Stimulated activated naive B cell treated with anti-CD40 and anti-IgM and Interleukin-4, amounts not matched to agents 10 μg/mL and 1 μg/mL and 100 μg/mL, for 72 hours (primary cell): ENCODE measurements at regions not wholly inside any gene's neighbourhood (a gene's known extent, or its start where the extent isn't known, plus 50 kb on each side); places are given as distances from the start of the nearest gene placed in this dataset.

Experiments used
- ATAC-seq, 2 donors: fragments of 150-1000 bp; cut with Tn5 transposase; replicated peaks; 2 replicates each; pipeline ENCODE4 v1.10.0; 2021; ENCODE audit warnings: moderate library complexity in 1 of 2
- DNase-seq: peaks from one replicate; pipeline ENCODE4 v3.0.0; 2021
- H3K27ac Mint-ChIP-seq: one replicate; pipeline ENCODE4 v1.8.0; 2022; ENCODE audit warnings: mild to moderate bottlenecking, mixed read lengths
- H3K27me3 Mint-ChIP-seq, 2 donors: one replicate each; pipeline ENCODE4 v1.8.0; 2022; ENCODE audit warnings: mixed read lengths in 2 of 2
- H3K36me3 Mint-ChIP-seq, 2 donors: one replicate each; pipeline ENCODE4 v1.8.0; 2022; ENCODE audit warnings: mixed read lengths in 2 of 2, mild to moderate bottlenecking in 1 of 2
- H3K4me1 Mint-ChIP-seq, 2 donors: one replicate each; pipeline ENCODE4 v1.8.0; 2022; ENCODE audit warnings: mixed read lengths in 2 of 2, mild to moderate bottlenecking in 1 of 2
- H3K4me3 Mint-ChIP-seq, 2 donors: one replicate each; pipeline ENCODE4 v1.8.0; 2022; ENCODE audit warnings: mild to moderate bottlenecking in 2 of 2, mixed read lengths in 2 of 2, moderate library complexity in 1 of 2
- H3K9me3 Mint-ChIP-seq, 2 donors: one replicate each; pipeline ENCODE4 v1.8.0; 2022; ENCODE audit warnings: mixed read lengths in 2 of 2, mild to moderate bottlenecking in 1 of 2

DNA sequence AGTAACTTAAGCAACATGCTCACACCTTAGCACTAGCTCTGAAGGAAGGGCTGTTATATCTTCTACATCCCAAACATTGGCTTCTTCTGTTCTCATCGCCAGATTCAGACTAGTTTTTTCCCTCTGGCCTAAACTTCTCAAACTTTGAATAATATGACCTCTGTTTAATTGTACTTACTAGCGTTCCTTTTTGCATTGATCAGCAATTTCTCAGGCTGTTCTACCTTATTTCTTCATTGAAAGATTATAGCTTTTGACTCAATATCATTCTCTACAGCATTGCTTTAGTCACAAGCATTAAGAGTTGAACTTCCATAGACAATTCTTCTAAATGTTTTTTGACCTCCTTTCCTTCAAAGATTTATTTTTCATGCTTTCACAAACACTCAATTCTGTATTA is 659.2 kb downstream of the PCDH7 start:
- Mint-ChIP-seq H3K36me3 (no peaks in the 10 kb centered on the region), H3K27me3 (no peaks in the 10 kb centered on the region), H3K4me1 (no peaks in the 10 kb centered on the region), H3K27ac (no peak overlapping the region), H3K9me3 (no peaks in the 10 kb centered on the region), H3K4me3 (no peak overlapping the region)
- ATAC-seq (no peak), DNase-seq (no peak)

DNA sequence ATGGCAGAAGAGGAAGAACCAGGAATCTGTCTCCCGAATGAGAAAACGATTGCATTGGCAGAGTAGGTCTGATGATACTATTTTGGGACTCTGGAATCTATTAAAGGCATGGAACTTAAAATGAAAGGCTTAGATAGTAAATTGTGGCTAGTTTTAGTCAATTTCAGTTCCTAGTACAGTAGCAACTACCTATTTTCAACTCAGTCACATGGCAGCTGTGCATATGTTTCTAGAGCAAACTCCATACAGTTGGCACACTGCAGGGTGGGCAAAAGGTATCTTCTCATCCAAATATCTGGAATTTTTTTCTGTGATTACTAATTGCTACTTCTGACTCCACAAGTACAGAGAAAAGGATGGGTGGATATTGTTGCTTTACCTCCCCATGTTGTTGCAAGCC is 663.6 kb downstream of the PCDH7 start:
- no peaks in the 10 kb centered on the region for H3K36me3 Mint-ChIP-seq
- H3K4me3 Mint-ChIP-seq = no peak overlapping the region
- H3K27me3 Mint-ChIP-seq = no peaks in the 10 kb centered on the region
- H3K4me1 Mint-ChIP-seq = no peaks in the 10 kb centered on the region
- DNase-seq = no peak
- ATAC-seq = no peak
- H3K9me3 Mint-ChIP-seq = peaks cover 0 to under 1% of the 10 kb centered on the region in 2 donors
- no peak overlapping the region for H3K27ac Mint-ChIP-seq

DNA sequence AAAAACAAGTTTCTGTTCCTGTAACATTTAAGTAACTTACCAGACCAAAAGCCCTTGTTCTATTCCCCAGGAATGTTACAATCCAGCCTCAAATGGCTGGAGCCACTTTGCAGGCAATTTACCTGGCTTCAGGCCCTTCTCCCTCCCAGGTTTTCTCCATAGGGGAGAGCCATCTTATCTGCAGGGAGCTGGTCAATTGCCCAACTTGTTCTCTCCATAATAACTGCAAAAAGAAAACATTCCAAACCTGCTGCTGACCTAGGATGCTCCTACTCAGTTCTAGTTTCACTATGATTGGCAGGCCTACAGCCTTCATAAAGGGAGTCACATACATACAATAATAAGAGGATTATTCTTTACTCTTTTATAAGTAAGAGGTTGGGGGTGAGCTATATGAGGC is 670.7 kb downstream of the PCDH7 start:
- H3K4me3 Mint-ChIP-seq = no peak overlapping the region
- ATAC-seq = no peak
- H3K4me1 Mint-ChIP-seq = no peaks in the 10 kb centered on the region
- peaks cover 1 to 4% of the 10 kb centered on the region in 2 donors for H3K9me3 Mint-ChIP-seq
- no peaks in the 10 kb centered on the region for H3K27me3 Mint-ChIP-seq
- no peak overlapping the region for H3K27ac Mint-ChIP-seq
- DNase-seq = no peak
- H3K36me3 Mint-ChIP-seq = no peaks in the 10 kb centered on the region

DNA sequence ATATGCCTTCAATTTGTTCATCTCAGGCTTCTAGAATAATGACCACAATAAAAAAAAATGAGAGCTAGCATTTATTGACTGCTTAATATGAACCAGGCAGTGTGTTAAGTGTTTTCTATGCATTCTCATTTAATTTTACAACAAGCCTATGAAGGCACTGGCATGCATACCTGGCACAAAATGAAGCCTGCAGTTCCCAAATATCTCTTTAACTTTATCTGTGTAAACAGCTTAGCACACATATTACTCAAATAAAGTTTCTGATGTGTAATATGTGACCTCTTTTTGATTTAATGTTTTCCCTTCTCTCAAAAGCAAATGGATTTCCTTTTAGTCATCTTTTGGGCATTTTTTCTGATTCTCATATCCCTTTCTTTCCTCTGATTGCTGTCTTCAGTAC is 671.8 kb downstream of the PCDH7 start:
- Mint-ChIP-seq H3K4me3 (no peak overlapping the region), H3K9me3 (peaks cover 1 to 4% of the 10 kb centered on the region in 2 donors), H3K27me3 (no peaks in the 10 kb centered on the region), H3K4me1 (no peaks in the 10 kb centered on the region), H3K36me3 (no peaks in the 10 kb centered on the region), H3K27ac (no peak overlapping the region)
- ATAC-seq (no peak), DNase-seq (no peak)

DNA sequence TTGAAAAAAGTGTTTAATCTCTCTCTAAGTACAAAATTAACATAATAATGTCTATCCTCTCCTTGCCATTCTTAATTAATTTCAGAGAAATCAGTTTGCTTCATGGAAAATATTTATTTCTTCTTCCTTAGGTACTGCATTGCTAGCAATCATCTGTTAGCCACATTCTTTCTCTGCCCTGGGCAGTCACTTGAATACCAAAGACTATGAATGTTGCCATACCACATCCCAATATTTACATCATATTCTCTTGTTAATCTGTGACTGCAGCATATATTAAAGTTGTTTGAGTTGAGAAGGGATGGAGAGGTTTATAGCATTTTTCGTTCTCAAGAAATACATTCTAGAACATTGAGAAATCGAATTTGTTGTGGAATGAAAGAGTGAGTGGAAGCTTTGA is 672.8 kb downstream of the PCDH7 start:
- no peak overlapping the region for H3K27ac Mint-ChIP-seq
- H3K4me3 Mint-ChIP-seq = no peak overlapping the region
- peaks cover 1 to 4% of the 10 kb centered on the region in 2 donors for H3K9me3 Mint-ChIP-seq
- ATAC-seq = no peak
- no peaks in the 10 kb centered on the region for H3K27me3 Mint-ChIP-seq
- no peaks in the 10 kb centered on the region for H3K4me1 Mint-ChIP-seq
- no peak for DNase-seq
- H3K36me3 Mint-ChIP-seq = no peaks in the 10 kb centered on the region

DNA sequence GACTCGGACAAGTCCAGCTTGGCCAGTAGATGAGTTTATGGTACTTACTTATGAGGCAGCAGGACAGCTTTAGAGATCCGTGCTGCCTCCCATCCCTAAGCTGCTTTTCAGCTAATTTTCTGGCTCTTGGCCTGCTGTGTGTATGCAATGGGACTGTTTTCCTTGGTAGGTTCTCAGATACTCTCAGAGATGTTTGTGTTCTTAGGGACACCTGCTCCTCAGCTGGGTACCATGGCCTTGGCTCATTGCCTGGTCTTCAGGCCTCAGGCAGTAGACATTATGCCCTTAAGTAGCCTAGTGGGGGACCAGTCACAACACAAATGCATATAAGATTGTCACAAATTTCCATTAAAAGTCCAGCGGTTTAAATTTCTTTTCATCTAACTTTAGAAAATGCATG is 688.0 kb downstream of the PCDH7 start:
- H3K4me1 Mint-ChIP-seq = no peaks in the 10 kb centered on the region
- no peaks in the 10 kb centered on the region for H3K27me3 Mint-ChIP-seq
- H3K36me3 Mint-ChIP-seq = no peaks in the 10 kb centered on the region
- ATAC-seq (no peak), DNase-seq (no peak)
- H3K4me3 Mint-ChIP-seq = no peak overlapping the region
- H3K27ac Mint-ChIP-seq = no peak overlapping the region
- no peaks in the 10 kb centered on the region for H3K9me3 Mint-ChIP-seq

DNA sequence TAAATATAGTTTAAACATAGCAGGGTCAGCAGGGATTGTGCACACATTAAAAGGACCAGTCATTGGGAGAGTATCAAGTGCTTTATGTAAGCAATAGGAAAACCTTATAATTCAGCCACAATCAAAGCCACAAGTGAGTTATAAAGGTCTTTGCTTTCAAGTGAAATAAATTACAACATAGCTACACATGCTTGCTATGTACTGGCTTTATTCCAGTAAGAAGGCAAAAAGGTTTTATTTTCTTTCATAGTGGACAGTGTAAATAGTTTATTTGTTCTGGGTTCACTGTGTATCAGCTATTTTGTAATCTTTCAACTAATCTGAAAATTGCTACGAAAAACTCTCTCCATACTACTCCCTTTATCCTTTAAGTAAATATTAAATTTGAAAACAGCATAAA is 691.4 kb downstream of the PCDH7 start:
- no peak for DNase-seq
- Mint-ChIP-seq H3K36me3 (no peaks in the 10 kb centered on the region), H3K9me3 (no peaks in the 10 kb centered on the region), H3K27me3 (no peaks in the 10 kb centered on the region), H3K27ac (no peak overlapping the region), H3K4me1 (no peaks in the 10 kb centered on the region), H3K4me3 (no peak overlapping the region)
- no peak for ATAC-seq

DNA sequence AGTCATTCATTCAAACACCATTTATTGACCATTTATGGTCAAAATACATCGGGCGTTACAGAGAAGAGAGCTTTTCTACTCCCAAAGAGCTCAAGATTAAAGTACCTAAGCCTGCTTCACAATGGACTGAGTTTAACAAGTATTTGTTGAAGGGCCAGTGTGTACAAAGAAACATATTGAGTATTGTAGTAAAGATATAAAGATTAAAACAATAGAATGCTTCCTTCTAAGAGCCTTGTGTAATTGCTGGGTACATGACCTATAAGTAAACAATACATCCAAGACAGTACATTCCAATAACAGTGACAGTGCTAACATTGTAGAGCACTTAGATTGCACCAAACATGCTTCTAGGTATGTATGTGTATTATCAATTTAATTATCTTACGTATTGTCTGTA is 695.5 kb downstream of the PCDH7 start:
- no peaks in the 10 kb centered on the region for H3K27me3 Mint-ChIP-seq
- H3K36me3 Mint-ChIP-seq = no peaks in the 10 kb centered on the region
- H3K9me3 Mint-ChIP-seq = no peaks in the 10 kb centered on the region
- H3K4me3 Mint-ChIP-seq = no peak overlapping the region
- DNase-seq (no peak), ATAC-seq (no peak)
- H3K27ac Mint-ChIP-seq = no peak overlapping the region
- H3K4me1 Mint-ChIP-seq = no peaks in the 10 kb centered on the region

DNA sequence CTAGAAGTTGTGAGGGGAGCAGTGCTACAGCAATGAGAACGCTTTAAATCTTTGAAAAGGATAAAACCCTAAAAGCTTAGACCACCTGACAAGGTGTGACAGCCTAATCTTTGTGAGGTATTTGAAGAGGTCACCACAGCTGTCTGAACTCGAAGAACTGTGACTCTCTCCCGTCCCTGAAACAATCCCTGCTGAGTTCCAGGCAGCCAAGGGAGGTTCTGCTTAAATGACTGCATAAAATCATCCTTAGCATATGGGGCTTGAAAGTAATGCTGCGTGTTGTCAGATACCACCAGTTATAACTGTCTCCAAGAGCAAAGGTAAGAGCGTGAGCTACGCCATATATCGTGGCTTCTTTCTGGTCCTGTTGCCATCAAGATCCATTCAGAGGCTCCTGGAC is 696.3 kb downstream of the PCDH7 start:
- no peaks in the 10 kb centered on the region for H3K27me3 Mint-ChIP-seq
- no peak overlapping the region for H3K4me3 Mint-ChIP-seq
- no peaks in the 10 kb centered on the region for H3K9me3 Mint-ChIP-seq
- H3K36me3 Mint-ChIP-seq = no peaks in the 10 kb centered on the region
- no peaks in the 10 kb centered on the region for H3K4me1 Mint-ChIP-seq
- H3K27ac Mint-ChIP-seq = no peak overlapping the region
- DNase-seq = no peak
- ATAC-seq = no peak

DNA sequence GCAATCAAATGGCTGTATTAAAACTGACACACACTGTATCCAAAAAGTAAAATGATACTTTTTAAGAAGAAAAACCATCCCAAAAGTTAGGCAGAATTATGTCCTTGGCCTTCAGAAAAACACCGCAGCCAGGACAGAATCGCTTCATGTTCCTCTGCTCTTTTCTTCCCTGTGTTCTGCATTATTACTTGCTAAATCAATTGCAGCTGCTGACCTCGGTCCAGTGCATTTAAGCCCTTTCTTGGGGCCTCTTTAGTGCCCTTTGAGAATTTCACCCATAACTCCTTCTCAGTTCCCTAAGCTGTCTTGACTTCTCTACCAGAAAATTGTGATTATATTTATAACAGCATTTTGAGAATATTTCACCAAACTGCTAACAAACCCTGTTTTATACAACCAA is 696.9 kb downstream of the PCDH7 start:
- Mint-ChIP-seq H3K36me3 (no peaks in the 10 kb centered on the region), H3K27ac (no peak overlapping the region), H3K9me3 (no peaks in the 10 kb centered on the region), H3K4me1 (no peaks in the 10 kb centered on the region), H3K27me3 (no peaks in the 10 kb centered on the region), H3K4me3 (no peak overlapping the region)
- DNase-seq = no peak
- ATAC-seq = no peak

DNA sequence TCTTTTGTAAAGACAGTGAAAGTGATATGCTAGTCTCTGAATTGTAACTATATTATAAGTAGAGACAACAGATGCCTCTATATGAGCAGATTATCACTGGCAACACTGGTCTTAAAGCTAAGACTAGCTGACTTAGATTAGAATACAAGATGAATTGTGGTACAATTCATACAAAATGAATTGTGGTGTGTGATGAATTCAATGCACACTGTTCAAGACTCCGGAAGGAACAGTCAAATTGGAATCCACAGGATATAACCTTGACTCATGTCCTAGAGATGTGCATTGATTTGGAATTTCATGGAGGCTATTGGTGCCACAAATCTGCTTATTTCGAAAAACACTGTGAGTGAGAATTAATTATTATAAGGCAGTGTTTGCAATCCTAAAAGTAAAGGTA is 701.8 kb downstream of the PCDH7 start:
- Mint-ChIP-seq H3K4me3 (no peak overlapping the region), H3K9me3 (no peaks in the 10 kb centered on the region), H3K4me1 (no peaks in the 10 kb centered on the region), H3K27ac (no peak overlapping the region), H3K27me3 (no peaks in the 10 kb centered on the region), H3K36me3 (no peaks in the 10 kb centered on the region)
- no peak for DNase-seq
- no peak for ATAC-seq

DNA sequence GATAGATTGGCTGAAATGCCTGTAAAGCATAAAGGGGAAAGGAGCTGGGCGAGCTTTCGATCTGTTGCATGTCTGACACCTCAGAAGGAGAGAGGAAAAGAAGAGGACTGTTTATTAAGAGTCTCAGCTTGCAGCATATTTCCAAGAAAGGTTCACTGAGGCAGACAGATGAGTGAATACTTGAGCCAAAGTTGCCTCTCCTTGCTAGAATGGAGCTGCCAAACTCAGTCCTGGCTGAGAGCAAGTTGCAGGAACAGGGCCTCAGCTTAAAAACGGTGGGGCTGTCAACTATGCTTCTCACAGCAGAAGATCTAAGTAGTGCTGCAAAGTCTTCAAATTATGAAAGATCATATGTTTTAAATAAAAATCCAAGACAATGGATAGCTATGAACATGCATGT is 707.5 kb downstream of the PCDH7 start:
- no peaks in the 10 kb centered on the region for H3K36me3 Mint-ChIP-seq
- no peaks in the 10 kb centered on the region for H3K27me3 Mint-ChIP-seq
- H3K9me3 Mint-ChIP-seq = peaks cover 0 to 2% of the 10 kb centered on the region in 2 donors
- ATAC-seq (no peak), DNase-seq (no peak)
- no peaks in the 10 kb centered on the region for H3K4me1 Mint-ChIP-seq
- H3K4me3 Mint-ChIP-seq = no peak overlapping the region
- H3K27ac Mint-ChIP-seq = no peak overlapping the region

DNA sequence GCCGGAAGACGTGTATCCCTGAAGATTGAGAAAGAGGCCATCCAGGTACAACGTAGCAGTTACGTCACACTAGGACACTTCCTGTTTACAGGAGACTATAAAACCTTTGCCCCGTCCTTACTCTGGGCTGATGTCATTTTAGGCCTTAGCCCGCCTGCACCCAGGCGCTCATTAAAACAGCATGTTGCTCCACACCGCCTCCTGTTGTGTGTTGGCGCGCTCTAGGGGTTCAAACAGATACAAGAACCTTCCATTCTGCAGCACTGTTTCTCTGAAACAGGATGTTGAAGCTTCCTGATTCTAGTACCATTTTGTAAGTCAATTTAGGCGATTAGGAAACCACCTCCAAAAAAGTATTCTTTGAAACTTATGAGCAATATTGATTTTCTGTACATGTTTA is 722.1 kb downstream of the PCDH7 start:
- Mint-ChIP-seq H3K4me3 (no peak overlapping the region), H3K27ac (no peak overlapping the region), H3K9me3 (peaks cover 0 to 5% of the 10 kb centered on the region in 2 donors), H3K36me3 (no peaks in the 10 kb centered on the region), H3K27me3 (no peaks in the 10 kb centered on the region), H3K4me1 (no peaks in the 10 kb centered on the region)
- ATAC-seq (no peak), DNase-seq (no peak)

DNA sequence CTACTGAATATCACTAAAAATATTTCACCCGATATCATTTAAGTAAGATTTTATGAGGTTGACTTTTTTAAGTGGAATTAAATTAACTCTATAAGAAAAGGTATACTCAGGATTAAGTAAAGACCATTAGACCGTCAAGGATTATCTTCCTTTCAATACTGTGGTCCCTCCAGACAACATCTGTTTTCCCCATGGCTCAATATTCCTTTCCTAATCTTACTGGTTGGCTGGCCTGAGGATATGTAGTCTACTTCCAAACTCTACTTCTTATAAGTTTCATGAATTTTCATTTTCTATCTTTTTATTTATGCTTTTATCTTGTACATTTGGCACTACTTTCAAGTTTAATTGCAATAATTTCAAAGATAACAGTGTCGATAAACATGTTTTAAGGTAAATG is 725.4 kb downstream of the PCDH7 start:
- ATAC-seq (no peak), DNase-seq (no peak)
- Mint-ChIP-seq H3K4me3 (no peak overlapping the region), H3K27me3 (no peaks in the 10 kb centered on the region), H3K9me3 (peaks cover 0 to 1% of the 10 kb centered on the region in 2 donors), H3K36me3 (no peaks in the 10 kb centered on the region), H3K4me1 (no peaks in the 10 kb centered on the region), H3K27ac (no peak overlapping the region)

DNA sequence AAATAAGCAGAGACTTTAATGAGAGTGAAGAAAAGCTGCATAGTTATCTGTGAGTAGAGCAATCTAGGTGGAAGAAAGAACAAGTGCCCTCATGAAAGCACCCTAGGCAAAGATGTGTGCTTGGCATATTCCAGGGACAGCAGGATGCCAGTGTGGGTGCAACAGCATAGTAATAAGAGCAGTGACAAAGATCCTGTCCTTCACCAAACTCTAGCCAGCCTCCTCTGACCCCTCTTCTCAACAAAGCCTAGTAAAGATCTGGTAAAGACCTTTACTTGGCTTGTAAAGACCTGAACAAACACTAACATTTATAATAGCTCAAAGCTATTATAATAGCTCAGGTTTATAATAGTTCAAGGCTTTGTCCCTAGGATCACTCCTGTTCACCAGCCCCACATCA is 735.4 kb downstream of the PCDH7 start:
- H3K4me1 Mint-ChIP-seq = no peaks in the 10 kb centered on the region
- H3K36me3 Mint-ChIP-seq = no peaks in the 10 kb centered on the region
- DNase-seq (no peak), ATAC-seq (no peak)
- no peak overlapping the region for H3K4me3 Mint-ChIP-seq
- no peaks in the 10 kb centered on the region for H3K27me3 Mint-ChIP-seq
- no peak overlapping the region for H3K27ac Mint-ChIP-seq
- H3K9me3 Mint-ChIP-seq = no peaks in the 10 kb centered on the region

DNA sequence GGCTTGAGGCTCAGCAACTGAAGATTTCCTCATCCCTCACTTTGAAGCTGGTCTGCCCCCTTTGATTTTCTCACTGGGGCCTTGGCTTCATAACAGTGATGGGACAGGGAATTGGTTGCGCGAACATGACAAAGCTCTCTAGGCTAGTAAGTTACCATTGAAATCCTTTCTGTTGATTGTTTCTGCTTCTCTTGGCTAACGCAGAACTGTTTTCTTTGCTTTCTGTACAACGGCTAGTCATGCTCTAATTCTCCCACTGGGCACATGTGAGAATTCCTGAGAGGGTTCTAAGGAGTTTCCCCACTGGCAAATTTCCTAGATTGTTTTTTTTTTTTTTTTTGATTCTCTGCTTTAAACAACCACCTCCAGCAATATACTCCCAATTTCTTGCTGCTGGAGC is 738.6 kb downstream of the PCDH7 start:
- ATAC-seq (no peak), DNase-seq (no peak)
- Mint-ChIP-seq H3K27ac (no peak overlapping the region), H3K4me1 (no peaks in the 10 kb centered on the region), H3K36me3 (no peaks in the 10 kb centered on the region), H3K27me3 (no peaks in the 10 kb centered on the region), H3K4me3 (no peak overlapping the region), H3K9me3 (peaks cover 3 to 7% of the 10 kb centered on the region in 2 donors)
